HepG2 (cell line): ENCODE measurements at regions not wholly inside any gene's neighbourhood (a gene's known extent, or its start where the extent isn't known, plus 50 kb on each side); places are given as distances from the start of the nearest gene placed in this dataset.

Source experiments
- ATAC-seq: fragments of 200-7000 bp; cut with Tn5 transposase; 3 replicates; pipeline ENCODE4 v1.9.1; 2020; ENCODE audit warnings: mild to moderate bottlenecking, moderate library complexity
- BruUV-seq: library from RNA; stranded (reverse); fragments of 400-500 nt; replicated peaks from 2 replicates; lab custom pipeline; 2021; lab: Mats Ljungman, UMichigan
- CTCF ChIA-PET: fragments of 300-600 bp; formaldehyde crosslinking; extraction: SDS; loops from one replicate; lab custom pipeline; 2021; ENCODE audit warnings: low total read pairs, inconsistent platforms, low intra/inter-chr PET ratio; lab: Yijun Ruan, JAX
- POLR2A ChIA-PET: fragments of 350-600 bp; sonication (Branson Sonifier 250); formaldehyde crosslinking; loops from one replicate; lab custom pipeline; 2020; ENCODE audit warnings: antibody characterized with exemption, inconsistent platforms; lab: Yijun Ruan, JAX
- DNase-seq: peaks from one replicate; pipeline ENCODE4 v3.0.0-alpha.2; 2015; ENCODE audit warnings: low spot score
- FAIRE-seq: peaks from 3 replicates; lab custom pipeline; 2011; peaks lifted over from hg19 to GRCh38; lab: Jason Lieb, UNC
- H2AFZ ChIP-seq: one replicate; pipeline ENCODE4 v1.6.1; 2011; ENCODE audit warnings: low read length, inconsistent platforms
- H3K27ac ChIP-seq: fragments of 300-600 bp; 3 replicates; pipeline ENCODE4 v1.8.0; 2011; ENCODE audit warnings: mixed run types, mild to moderate bottlenecking, mixed read lengths, low read length, inconsistent platforms; ENCODE audit not compliant: insufficient read depth; ENCODE audit errors: extremely low read length
- H3K27me3 ChIP-seq, 2 experiments: fragments of 200-600 bp in 1 of 2; 2 replicates in 1 of 2; 3 replicates in 1 of 2; pipeline versions ENCODE4 v1.6.0 to v1.8.0; 2011; ENCODE audit warnings: low read length in 2 of 2, mild to moderate bottlenecking in 2 of 2, moderate library complexity in 2 of 2, inconsistent platforms in 1 of 2; ENCODE audit not compliant: insufficient read depth in 2 of 2, control insufficient read depth in 1 of 2
- H3K36me3 ChIP-seq, 2 experiments: fragments of 200-600 bp in 1 of 2; replicated peaks in 1 of 2; 2 replicates in 1 of 2; 3 replicates in 1 of 2; pipeline versions ENCODE4 v1.5.1 to v1.8.0; 2011; ENCODE audit warnings: low read length in 2 of 2, inconsistent platforms in 1 of 2; ENCODE audit not compliant: insufficient read depth in 2 of 2, control insufficient read depth in 1 of 2
- H3K4me1 ChIP-seq: 2 replicates; pipeline ENCODE4 v1.5.1; 2012; ENCODE audit warnings: low read length, inconsistent platforms; ENCODE audit not compliant: insufficient read depth
- H3K4me2 ChIP-seq: 2 replicates; pipeline ENCODE4 v1.6.0; 2011; ENCODE audit warnings: low read depth, low read length, inconsistent platforms
- H3K4me3 ChIP-seq, 3 experiments: fragments of 200-600 bp in 1 of 3; sonication (generic), shearing (Covaris generic) in 1 of 3; replicated peaks in 1 of 3; 2 replicates each; pipeline ENCODE4 v1.5.1; 2011 to 2016; ENCODE audit warnings: low read length in 3 of 3, inconsistent platforms in 2 of 3, low read depth in 2 of 3, mild to moderate bottlenecking in 2 of 3, control low read depth in 1 of 3, mixed read lengths in 1 of 3; ENCODE audit not compliant: insufficient read depth in 1 of 3
- H3K79me2 ChIP-seq: one replicate; pipeline ENCODE4 v1.6.1; 2011; ENCODE audit warnings: low read length, inconsistent platforms; ENCODE audit not compliant: insufficient read depth
- H3K9ac ChIP-seq: 2 replicates; pipeline ENCODE4 v1.6.0; 2011; ENCODE audit warnings: mild to moderate bottlenecking, low read depth, low read length, inconsistent platforms; ENCODE audit not compliant: insufficient read depth
- H3K9me3 ChIP-seq: 2 replicates; pipeline ENCODE4 v1.5.1; 2012; ENCODE audit warnings: mild to moderate bottlenecking, low read length
- H4K20me1 ChIP-seq: 2 replicates; pipeline ENCODE4 v1.6.0; 2011; ENCODE audit warnings: inconsistent platforms, mild to moderate bottlenecking, low read length, moderate library complexity; ENCODE audit not compliant: insufficient read depth
- ATF1 ChIP-seq: IDR thresholded peaks from 2 replicates; pipeline ENCODE4 v1.6.1; 2016; ENCODE audit warnings: mild to moderate bottlenecking, control low read depth
- CCAR2 ChIP-seq: fragments of 200-400 bp; formaldehyde crosslinking; optimal IDR thresholded peaks from 2 replicates; pipeline ENCODE3; 2018; ENCODE audit warnings: low read depth, mild to moderate bottlenecking, low read length, moderate library complexity
- CHCHD3 ChIP-seq: sonication (generic); formaldehyde crosslinking; IDR thresholded peaks from 2 replicates; pipeline ENCODE4 v1.8.0; 2022; ENCODE audit warnings: mild to moderate bottlenecking, missing genetic modification reagents, moderate library complexity
- E2F2 ChIP-seq: sonication (generic); formaldehyde crosslinking; IDR thresholded peaks from 2 replicates; pipeline ENCODE4 v1.4.0; 2020; ENCODE audit warnings: missing genetic modification reagents, borderline replicate concordance
- GATAD2A ChIP-seq: IDR thresholded peaks from 2 replicates; pipeline ENCODE4 v1.6.1; 2016
- NFYC ChIP-seq: IDR thresholded peaks from 2 replicates; pipeline ENCODE4 v1.6.1; 2016; ENCODE audit warnings: missing genetic modification reagents, missing compliant biosample characterization
- RAD21 ChIP-seq: fragments of 450-650 bp; formaldehyde crosslinking; IDR thresholded peaks from 2 replicates; pipeline ENCODE4 v1.5.0; 2020; ENCODE audit warnings: mild to moderate bottlenecking
- RBM39 ChIP-seq: fragments of 200-400 bp; formaldehyde crosslinking; IDR thresholded peaks from one replicate; pipeline ENCODE4 v1.6.1; 2018; ENCODE audit warnings: antibody characterized with exemption, mild to moderate bottlenecking, low read depth, low read length; ENCODE audit not compliant: poor library complexity, severe bottlenecking
- RFXAP ChIP-seq: sonication (generic); formaldehyde crosslinking; IDR thresholded peaks from 2 replicates; pipeline ENCODE4 v1.4.0; 2020; ENCODE audit warnings: missing genetic modification reagents, borderline replicate concordance
- RORA ChIP-seq: sonication (generic); formaldehyde crosslinking; IDR thresholded peaks from 2 replicates; pipeline ENCODE4 v1.5.0; 2020; ENCODE audit warnings: mild to moderate bottlenecking, missing genetic modification reagents, moderate library complexity
- SKI ChIP-seq: fragments of 450-650 bp; IDR thresholded peaks from one replicate; pipeline ENCODE4 v1.6.1; 2018; ENCODE audit warnings: mild to moderate bottlenecking; ENCODE audit not compliant: partially characterized antibody
- SYNCRIP ChIP-seq: fragments of 200-400 bp; formaldehyde crosslinking; IDR thresholded peaks from 2 replicates; pipeline ENCODE4 v1.6.1; 2018; ENCODE audit warnings: mild to moderate bottlenecking, low read depth, low read length; ENCODE audit not compliant: insufficient read depth
- ZBTB25 ChIP-seq: IDR thresholded peaks from 2 replicates; pipeline ENCODE4 v1.6.1; 2018; ENCODE audit warnings: missing genetic modification reagents
- ZNF224 ChIP-seq: sonication (generic); formaldehyde crosslinking; IDR thresholded peaks from 2 replicates; pipeline ENCODE4 v1.5.0; 2020; ENCODE audit warnings: mild to moderate bottlenecking, missing genetic modification reagents
- ZNF292 ChIP-seq: sonication (generic); formaldehyde crosslinking; IDR thresholded peaks from 2 replicates; pipeline ENCODE4 v1.8.1; 2022; ENCODE audit warnings: mild to moderate bottlenecking, low read depth, missing genetic modification reagents, borderline replicate concordance
- ZNF317 ChIP-seq: sonication (generic); formaldehyde crosslinking; IDR thresholded peaks from 2 replicates; pipeline ENCODE4 v1.5.0; 2020; ENCODE audit warnings: mild to moderate bottlenecking, missing genetic modification reagents
- ZNF484 ChIP-seq: sonication (generic); formaldehyde crosslinking; IDR thresholded peaks from 2 replicates; pipeline ENCODE4 v1.5.1; 2020; ENCODE audit warnings: mild to moderate bottlenecking, low read depth, missing genetic modification reagents, borderline replicate concordance
- ZNF496 ChIP-seq: sonication (generic); formaldehyde crosslinking; IDR thresholded peaks from 2 replicates; pipeline ENCODE4 v1.8.1; 2023; ENCODE audit warnings: mild to moderate bottlenecking, moderate library complexity, missing genetic modification reagents; ENCODE audit not compliant: insufficient replicate concordance
- ZNF589 ChIP-seq: sonication (generic); formaldehyde crosslinking; conservative IDR thresholded peaks from 2 replicates; pipeline ENCODE4 v1.8.0; 2022; ENCODE audit warnings: mild to moderate bottlenecking, moderate library complexity, missing genetic modification reagents
- ZNF619 ChIP-seq: sonication (generic); formaldehyde crosslinking; IDR thresholded peaks from 2 replicates; pipeline ENCODE4 v1.4.0; 2020; ENCODE audit warnings: mild to moderate bottlenecking, missing genetic modification reagents
- ZNF644 ChIP-seq: IDR thresholded peaks from 2 replicates; pipeline ENCODE4 v1.6.1; 2016; ENCODE audit warnings: low read depth
- ZNF710 ChIP-seq: sonication (generic); formaldehyde crosslinking; IDR thresholded peaks from 2 replicates; pipeline ENCODE4 v1.5.0; 2020; ENCODE audit warnings: mild to moderate bottlenecking, missing genetic modification reagents, borderline replicate concordance
- ZNF713 ChIP-seq: sonication (generic); formaldehyde crosslinking; IDR thresholded peaks from 2 replicates; pipeline ENCODE4 v1.4.0; 2020; ENCODE audit warnings: mild to moderate bottlenecking, missing genetic modification reagents
- ZNF772 ChIP-seq: sonication (generic); formaldehyde crosslinking; IDR thresholded peaks from 2 replicates; pipeline ENCODE4 v1.5.0; 2020; ENCODE audit warnings: mild to moderate bottlenecking, missing genetic modification reagents
- ZSCAN30 ChIP-seq: sonication (generic); formaldehyde crosslinking; IDR thresholded peaks from 2 replicates; pipeline ENCODE4 v1.5.0; 2020; ENCODE audit warnings: mild to moderate bottlenecking, missing genetic modification reagents
- WGBS: methylation state at CpG from one replicate; pipeline ENCODE4 v1.1.6; 2017; ENCODE audit warnings: low lambda C conversion rate; 5-methylcytosine and 5-hydroxymethylcytosine counted together
- in situ Hi-C: cut with HindIII; loops from 2 replicates; pipeline ENCODE4 v1.10.0; 2017; ENCODE audit warnings: low pct_unique_long_range_greater_than_20kb; ENCODE audit not compliant: extremely low pct_ligation_motif_present
- intact Hi-C: fragments of 100-400 bp; cut with micrococcal nuclease; formaldehyde crosslinking; loops from one replicate; pipeline ENCODE4 v1.10.0; 2022; ENCODE audit not compliant: unreplicated experiment

- TF ChIP-seq ZBTB25 (no peak), SYNCRIP (no peak), ZNF619 (CRISPR knock-in tag) (no peak), RBM39 (no peak), ATF1 (CRISPR knock-in tag) (no peak), ZNF713 (CRISPR knock-in tag) (no peak), SKI (no peak), GATAD2A (no peak), ZNF772 (CRISPR knock-in tag) (no peak), ZNF484 (no peak), ZNF292 (no peak)
- TF ChIP-seq, all 625 proteins: peak for 0
These were observed 199.1 kb upstream of the UBE2E3 start (continued) for GRCh38 chr2:180781276-180781675.

GRCh38 chr2:180778291-180778690, 202.1 kb upstream of the UBE2E3 start:
- Histone ChIP-seq H3K9me3 (no peaks in the 10 kb centered on the region), H3K9ac (no peak overlapping the region), H2AFZ (no peak overlapping the region), H3K4me2 (no peak overlapping the region), H3K79me2 (no peaks in the 10 kb centered on the region), H3K4me1 (no peaks in the 10 kb centered on the region), H3K27ac (no peak overlapping the region), H4K20me1 (no peaks in the 10 kb centered on the region), H3K27me3 (no peaks in the 10 kb centered on the region), H3K36me3 (no peaks in the 10 kb centered on the region), H3K4me3 (no peak overlapping the region)
- CTCF ChIA-PET, result no interaction called here
- DNase-seq (no peak), ATAC-seq (no peak), FAIRE-seq (no peak)
- 14% methylated on average over 5 of the region's 5 CpGs for WGBS
- in situ Hi-C loops, result no loop called here
- BruUV-seq, result no TSS peak
- intact Hi-C loops, result no loop called here
- POLR2A ChIA-PET, result no interaction called here
- no peak for TF ChIP-seq ZNF496 (CRISPR knock-in tag)
- TF ChIP-seq ZNF644 (CRISPR knock-in tag), result no peak
- TF ChIP-seq NFYC (CRISPR knock-in tag), result no peak
- TF ChIP-seq RORA (CRISPR knock-in tag), result no peak
- TF ChIP-seq E2F2 (CRISPR knock-in tag), result no peak
- TF ChIP-seq RAD21 (CRISPR knock-in tag), result no peak
- TF ChIP-seq ZNF710, result no peak
- no peak for TF ChIP-seq RFXAP (CRISPR knock-in tag)
- no peak for TF ChIP-seq ZNF317
- TF ChIP-seq CHCHD3, result no peak
- no peak for TF ChIP-seq ZNF589 (CRISPR knock-in tag)
- no peak for TF ChIP-seq CCAR2
- no peak for TF ChIP-seq ZSCAN30 (CRISPR knock-in tag)
- TF ChIP-seq ZNF224, result no peak
